Activated T-cell treated with anti-CD3 and anti-CD28 coated beads, Interleukin-2, amount 50 U/mL, for 1 hour (primary cell): ENCODE measurements at regions not wholly inside any gene's neighbourhood (a gene's known extent, or its start where the extent isn't known, plus 50 kb on each side); places are given as distances from the start of the nearest gene placed in this dataset.

Source experiments
- DNase-seq: peaks from one replicate; pipeline ENCODE4 v3.0.0-alpha.2; 2020

GRCh38 chr13:104204177-104204576 lies 1138.0 kb upstream of the SLC10A2 start:
- DNase-seq = no peak

DNA sequence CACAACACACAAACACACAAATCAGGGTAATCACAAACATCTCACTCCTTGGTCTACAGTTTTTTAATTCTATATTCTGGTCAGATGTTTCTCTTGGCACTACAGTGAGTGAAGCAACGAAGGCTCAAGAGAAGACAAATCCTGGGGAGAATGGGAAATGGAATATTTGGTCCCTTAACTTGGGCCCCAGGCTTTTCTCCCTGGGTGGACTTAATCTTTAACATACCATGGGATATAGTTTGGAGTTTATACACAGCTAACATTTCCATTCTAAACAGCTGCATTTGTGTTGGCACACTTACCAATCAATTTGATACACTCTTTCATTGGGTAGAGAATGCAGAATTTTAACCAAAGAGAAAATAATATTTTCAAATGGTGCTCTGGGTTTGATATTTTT lies 1132.6 kb upstream of the SLC10A2 start:
- no peak for DNase-seq

DNA sequence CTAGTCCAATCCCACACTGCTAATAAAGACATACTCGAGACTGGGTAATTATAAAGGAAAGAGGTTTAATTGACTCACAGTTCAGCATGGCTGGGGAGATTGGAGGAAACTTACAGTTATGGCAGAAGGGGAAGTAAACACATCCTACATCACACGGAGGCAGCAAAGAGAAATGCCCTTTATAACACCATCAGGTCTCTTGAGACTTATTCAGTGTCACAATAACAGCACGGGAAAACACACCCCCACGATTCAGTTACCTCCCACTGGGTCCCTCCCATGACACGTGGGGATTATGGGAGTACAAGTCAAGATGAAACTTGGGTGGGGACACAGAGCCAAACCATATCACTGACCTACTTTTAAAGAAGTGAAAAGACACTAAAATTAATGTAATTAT lies 1130.4 kb upstream of the SLC10A2 start:
- DNase-seq = no peak

GRCh38 chr13:104181526-104182231 lies 1115.5 kb upstream of the SLC10A2 start:
- no peak for DNase-seq

GRCh38 chr13:104170980-104171555 lies 1104.9 kb upstream of the SLC10A2 start:
- DNase-seq = no peak

DNA sequence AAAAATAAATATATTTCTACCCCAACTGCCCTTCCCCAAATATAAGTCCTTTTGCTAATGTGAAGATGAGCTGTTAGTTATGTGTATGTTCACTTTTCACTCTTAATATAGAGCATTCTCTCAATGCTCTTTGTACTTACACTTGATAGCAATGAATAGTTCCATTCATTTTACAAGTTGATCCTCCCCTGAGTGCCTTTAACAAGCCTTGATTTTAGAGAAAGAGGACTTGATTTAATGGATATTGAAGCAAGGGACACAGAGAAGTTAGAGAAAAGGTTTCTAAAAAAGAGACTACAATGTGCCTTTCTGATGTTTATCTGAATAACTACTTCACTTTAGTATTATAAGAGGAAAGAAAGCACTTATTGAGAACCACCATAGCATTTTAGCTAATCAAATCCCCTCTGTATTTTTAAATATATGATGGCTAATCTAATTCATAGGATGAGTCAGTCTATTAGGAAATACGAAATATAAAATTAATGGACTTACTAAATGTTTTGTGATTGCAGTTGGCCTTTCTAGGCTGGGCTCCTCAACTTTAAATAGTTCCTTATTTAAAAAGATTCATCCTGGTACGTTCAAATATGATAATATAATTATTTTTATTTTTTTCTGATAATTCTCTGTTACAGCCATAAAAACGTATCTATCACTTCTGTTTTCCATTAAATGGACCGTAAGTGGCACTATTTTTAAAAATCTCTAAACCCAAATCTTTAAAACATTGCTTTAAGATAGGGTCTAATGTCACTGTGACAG lies 1097.8 kb upstream of the SLC10A2 start:
- no peak for DNase-seq

DNA sequence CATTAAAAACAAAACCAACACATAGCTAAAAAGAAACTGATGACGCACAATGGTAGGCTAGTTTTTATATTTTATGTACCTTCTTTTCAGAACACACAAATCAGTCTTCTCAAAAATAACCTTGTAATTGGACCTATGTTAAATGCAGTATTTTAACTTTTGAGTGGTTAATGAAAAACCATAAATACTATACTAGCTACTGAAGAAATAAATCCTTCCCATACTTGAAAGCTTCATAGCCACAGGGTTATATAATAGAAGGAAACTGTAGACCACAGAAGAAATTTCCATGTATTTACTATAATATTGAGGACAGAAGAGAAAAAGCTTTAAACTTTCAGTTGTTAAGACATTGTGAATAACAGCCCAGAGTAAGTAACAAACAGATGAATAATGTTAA lies 1094.3 kb upstream of the SLC10A2 start:
- DNase-seq = no peak

DNA sequence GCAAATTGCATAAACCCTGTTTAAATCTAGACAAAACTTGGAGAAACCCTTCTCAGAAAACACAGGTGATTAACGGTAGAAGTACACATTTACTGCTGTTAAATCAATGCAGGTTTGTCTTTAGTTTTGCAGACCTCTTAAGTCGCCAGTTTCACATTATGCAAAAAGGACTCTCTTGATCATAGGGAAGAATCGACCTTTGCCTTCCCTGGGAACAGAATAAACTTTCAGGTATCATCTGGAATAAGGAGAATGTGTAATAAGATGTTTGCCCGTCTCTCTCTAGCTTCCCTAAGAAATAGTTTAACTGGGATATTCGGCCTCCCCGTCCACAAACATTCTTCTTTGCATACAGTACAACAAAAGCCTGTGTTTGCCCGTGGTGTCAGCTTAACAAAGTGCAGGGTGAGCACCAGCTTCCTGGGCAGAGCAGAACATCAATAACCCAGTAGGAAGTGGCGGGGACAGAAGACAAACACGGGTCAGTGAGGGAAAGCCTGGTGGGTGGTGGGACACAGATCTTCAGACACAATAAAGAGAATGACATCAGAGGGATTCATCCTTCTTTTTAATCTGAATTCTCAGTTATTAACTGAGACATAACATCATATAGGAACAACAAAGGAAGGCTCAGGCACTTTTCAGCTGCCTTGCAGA lies 1077.7 kb upstream of the SLC10A2 start:
- DNase-seq = no peak

DNA sequence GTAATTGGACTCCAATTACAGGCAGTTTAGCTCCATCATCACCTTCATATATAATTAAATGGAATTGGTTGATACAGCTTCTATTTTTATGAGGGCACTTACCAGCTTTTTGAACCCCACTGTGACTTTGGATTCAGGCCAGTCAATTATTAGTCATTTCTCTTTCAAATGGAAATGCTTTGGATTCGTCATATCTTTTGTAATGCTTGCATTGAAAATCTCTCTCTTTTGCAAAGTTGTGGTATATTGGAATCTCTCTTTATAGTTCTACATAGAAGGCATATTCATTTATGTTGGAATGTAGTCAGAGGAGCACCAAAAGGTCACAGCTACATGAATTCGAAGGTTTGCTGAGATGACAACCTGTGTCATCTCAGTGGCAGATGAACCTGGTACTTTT lies 1074.3 kb upstream of the SLC10A2 start:
- no peak for DNase-seq

GRCh38 chr13:104137416-104137815 lies 1071.2 kb upstream of the SLC10A2 start:
- DNase-seq = no peak

- no peak for DNase-seq
These were observed 1066.6 kb upstream of the SLC10A2 start for GRCh38 chr13:104132849-104133248.

DNA sequence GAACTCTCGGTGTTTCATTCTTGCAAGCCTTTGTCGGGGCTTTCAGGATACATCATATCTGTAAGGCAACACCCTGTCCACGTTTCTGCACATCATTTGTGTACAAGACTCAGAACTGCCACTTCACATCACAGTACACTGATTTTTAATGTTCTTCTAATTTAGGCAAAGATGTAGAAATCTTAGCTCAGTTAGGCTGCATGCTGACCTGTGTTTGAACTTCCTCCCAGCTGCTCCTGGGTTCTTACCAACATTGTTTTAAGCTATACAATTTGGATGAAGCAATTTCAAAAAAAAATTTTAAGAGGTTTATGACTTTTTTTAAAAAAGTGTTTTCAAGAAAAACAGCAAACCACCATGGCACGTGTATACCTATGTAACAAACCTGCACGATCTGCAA lies 1047.9 kb upstream of the SLC10A2 start:
- no peak for DNase-seq

DNA sequence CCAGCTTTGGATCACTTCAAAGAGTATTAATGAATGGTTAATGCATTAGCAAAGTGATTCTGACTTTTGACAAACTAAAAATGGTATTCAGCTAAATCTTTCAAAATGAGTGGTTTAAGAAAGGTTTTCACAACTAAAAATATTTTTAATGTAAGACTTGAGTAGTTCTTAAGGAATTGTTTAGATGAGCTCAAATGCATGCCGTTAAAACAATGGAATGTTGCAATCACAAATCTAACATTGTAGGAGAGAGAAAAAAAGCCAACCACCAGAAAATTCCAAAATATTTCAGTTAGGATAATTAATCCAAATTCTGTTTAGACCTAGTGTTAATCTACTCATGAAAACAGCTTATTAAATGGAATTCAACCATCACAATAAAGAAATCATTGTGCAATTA lies 1044.8 kb upstream of the SLC10A2 start:
- DNase-seq = no peak

DNA sequence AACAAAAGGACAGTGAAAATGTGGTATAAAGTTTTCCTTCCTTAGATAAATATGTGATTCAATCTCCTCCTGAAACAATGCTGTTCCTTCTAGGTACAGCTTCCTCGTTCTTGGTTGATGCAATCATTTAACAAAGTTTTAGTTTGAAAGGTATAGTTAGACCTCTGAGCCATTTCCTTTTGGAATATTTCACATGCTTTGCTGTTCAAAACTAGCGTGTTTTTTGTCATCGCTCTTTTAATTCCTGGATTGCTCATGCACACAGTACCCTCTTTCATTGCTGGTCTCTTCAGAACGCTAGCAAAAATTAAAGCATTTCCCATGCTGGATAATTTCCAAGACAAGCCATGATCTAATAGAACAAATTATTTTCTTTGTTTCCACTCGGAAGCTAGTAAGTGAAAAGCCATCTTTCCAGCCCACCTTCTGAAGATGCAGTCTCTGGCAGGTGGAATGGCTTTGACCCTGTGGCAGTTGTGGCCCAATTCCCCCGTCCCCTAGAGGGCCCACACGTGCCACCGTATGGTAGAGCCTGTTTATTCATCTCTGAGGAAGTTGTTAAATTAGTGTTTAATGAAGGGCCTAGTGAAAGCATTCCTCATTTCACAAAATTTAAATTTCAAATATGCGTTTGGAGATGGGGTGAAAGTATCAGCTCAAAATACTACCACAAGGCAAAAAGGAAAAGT lies 1040.6 kb upstream of the SLC10A2 start:
- no peak for DNase-seq

GRCh38 chr13:104105418-104106355 lies 1039.5 kb upstream of the SLC10A2 start:
- DNase-seq = no peak

GRCh38 chr13:104099750-104100149 lies 1033.5 kb upstream of the SLC10A2 start:
- no peak for DNase-seq

GRCh38 chr13:104098421-104098820 lies 1032.2 kb upstream of the SLC10A2 start:
- no peak for DNase-seq

GRCh38 chr13:104086759-104087158 lies 1020.5 kb upstream of the SLC10A2 start:
- no peak for DNase-seq

DNA sequence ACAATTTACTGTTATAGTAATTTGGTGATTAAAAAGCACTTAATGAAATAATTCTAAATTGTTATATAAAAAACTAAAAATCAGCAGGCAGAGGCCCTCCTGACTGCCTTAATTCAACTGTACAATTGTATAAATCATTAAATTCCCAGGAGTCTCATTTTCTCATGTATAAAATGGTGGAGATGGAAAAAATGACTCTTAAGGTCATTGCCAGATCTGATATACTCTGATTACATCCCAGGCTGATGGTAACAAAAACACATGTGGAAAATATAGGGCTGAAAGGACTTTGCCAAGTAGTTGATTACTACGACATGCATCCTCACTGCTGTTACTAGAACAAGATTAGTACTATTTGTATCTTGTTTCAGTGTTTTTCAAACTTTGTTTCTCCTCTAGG lies 1020.0 kb upstream of the SLC10A2 start:
- no peak for DNase-seq

DNA sequence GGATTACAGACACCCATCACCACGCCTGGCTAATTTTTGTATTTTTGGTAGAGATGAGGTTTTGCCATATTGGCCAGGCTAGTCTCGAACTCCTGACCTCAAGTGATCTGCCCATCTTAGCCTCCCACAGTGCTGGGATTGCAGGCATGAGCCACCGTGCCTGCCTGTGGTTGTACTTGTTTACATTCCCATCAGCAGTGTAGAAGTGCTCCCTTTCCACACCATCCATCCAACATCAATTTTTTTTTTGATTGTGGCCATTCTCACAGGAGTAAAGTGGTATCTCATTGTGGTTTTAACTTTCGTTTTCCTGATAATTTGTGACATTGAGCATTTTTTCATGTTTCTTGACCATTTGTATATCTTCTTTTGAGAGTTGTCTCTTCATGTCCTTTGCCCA lies 1019.4 kb upstream of the SLC10A2 start:
- DNase-seq = no peak

DNA sequence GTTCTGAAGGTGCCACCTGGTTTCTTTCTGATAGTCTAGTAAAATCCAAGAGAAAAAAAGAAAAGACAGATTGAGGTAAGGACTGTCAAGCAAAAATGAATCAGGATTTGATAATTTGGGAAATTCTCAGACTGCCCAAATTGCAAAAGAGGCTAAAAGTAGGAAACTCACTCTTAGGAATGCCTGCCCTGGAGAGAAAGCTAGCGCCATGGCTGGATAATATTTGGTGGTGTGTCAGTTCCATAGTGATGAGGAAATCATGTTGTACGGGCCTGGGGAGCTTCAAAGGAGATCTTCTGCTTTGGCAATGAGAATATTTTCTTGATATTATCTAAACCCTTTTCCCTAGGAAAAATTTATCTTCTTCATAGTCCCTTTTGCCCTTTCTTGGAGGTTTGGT lies 1008.1 kb upstream of the SLC10A2 start:
- no peak for DNase-seq

DNA sequence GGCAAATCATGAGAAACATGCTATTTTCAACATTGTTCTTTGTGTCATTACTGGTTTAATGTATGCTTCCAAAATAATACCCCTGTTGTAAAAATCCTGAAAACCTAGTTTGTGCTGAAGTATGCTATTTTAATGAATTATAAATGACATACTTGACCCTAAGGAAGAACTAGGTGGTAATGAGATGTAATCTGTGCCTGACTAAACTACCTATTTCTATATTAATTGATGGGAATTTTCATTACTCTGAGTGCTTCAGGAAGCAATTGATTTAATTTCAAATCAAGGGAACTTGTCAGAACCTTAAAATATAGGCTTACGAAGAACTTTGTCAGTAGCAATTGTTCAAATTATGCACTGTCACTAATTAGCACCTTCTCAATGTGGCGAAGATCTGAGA lies 1005.6 kb upstream of the SLC10A2 start:
- no peak for DNase-seq
